H54 (cell line): ENCODE measurements at regions not wholly inside any gene's neighbourhood (a gene's known extent, or its start where the extent isn't known, plus 50 kb on each side); places are given as distances from the start of the nearest gene placed in this dataset.

Source experiments
- DNase-seq: peaks from one replicate; pipeline ENCODE4 v3.0.0; 2011; ENCODE audit warnings: low spot score, mixed read lengths; ENCODE audit not compliant: insufficient read length
- FAIRE-seq: peaks from 3 replicates; lab custom pipeline; 2011; peaks lifted over from hg19 to GRCh38; lab: Jason Lieb, UNC
- POLR2A ChIP-seq: IDR thresholded peaks from 2 replicates; pipeline ENCODE4 v1.6.1; 2011; ENCODE audit warnings: low read depth, mild to moderate bottlenecking, low read length

DNA sequence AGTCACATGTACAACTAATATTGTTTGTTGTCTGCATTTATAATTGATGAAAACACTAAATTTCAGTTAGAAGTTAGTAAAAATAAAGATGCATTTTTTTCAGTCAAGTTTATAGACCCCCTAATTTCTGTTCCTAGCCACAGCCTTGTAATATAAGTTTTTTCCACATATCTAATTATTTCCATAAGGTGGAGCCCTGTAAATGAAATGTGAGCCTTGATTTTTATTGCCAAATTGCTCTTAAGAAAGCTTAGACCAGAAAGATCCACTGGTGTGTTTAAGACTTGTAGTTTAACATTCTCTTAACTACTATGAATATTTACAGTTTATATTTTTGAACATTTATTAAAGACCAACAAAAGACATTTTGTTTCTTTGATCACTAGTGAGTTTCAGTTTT lies 322.1 kb upstream of the RGS6 start:
- no peak for DNase-seq
- no peak for TF ChIP-seq POLR2A
- FAIRE-seq: no peak

- DNase-seq: no peak
- FAIRE-seq: no peak
- TF ChIP-seq POLR2A: no peak
Measured at GRCh38 chr14:71610797-71611196, 321.4 kb upstream of the RGS6 start.

DNA sequence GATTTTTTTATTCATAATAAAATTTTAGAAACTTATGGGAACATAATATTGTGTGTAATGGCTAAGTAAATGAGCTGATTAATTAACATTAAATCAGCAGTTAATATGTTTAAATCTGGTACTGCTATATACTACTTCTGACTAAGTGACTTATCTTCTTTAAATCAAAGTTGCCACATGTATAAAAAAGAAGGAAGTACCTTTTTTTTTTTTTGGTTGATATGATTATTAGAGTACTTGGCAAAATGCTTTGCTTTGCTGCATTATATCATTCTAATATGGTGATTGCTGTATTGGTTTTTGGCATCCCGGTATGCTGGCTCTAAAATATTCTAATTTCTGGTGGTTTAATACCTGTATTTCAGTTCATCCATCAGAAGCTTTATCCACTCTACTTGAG lies 319.1 kb upstream of the RGS6 start:
- FAIRE-seq (no peak), DNase-seq (no peak)
- TF ChIP-seq POLR2A: no peak

DNA sequence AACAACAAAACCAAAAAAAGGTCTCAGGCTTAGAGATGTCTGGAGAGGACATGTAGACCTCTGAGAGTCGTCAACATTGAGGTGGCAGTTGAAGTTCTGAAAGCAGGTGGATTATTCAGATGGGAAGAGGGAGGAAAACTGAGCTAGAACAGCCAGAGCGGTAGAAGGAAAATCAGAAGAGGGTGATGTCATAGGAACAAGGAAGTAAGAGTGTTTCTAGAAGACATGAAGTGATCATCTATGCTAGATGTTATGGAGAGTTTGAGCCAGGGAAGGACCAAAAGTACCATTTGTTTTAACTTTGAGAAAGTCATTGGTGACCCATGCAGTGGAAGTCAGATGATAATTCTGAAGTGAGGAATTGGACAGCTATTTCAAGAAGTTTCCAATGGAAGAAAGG lies 316.2 kb upstream of the RGS6 start:
- FAIRE-seq (no peak), DNase-seq (no peak)
- no peak for TF ChIP-seq POLR2A

DNA sequence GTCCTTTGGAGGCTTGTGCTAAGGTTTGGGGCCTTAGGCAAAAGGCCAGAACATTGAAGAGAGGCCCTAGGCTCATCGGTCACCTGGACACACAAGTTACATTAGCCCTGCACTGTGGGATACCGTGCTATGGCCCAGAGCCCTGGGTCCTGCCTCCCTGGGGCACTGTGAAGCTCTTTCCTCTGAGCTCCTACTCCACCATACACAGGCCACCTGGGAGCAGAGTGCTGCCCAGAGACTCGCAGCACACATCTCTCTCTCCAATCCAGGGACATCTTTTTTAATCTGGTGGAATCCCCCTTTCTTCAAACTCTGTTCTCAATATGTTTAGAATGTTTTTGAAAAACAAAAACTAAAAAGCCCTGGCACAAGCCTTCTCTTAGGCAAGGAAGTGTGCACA lies 314.2 kb upstream of the RGS6 start:
- DNase-seq (no peak), FAIRE-seq (no peak)
- no peak for TF ChIP-seq POLR2A

DNA sequence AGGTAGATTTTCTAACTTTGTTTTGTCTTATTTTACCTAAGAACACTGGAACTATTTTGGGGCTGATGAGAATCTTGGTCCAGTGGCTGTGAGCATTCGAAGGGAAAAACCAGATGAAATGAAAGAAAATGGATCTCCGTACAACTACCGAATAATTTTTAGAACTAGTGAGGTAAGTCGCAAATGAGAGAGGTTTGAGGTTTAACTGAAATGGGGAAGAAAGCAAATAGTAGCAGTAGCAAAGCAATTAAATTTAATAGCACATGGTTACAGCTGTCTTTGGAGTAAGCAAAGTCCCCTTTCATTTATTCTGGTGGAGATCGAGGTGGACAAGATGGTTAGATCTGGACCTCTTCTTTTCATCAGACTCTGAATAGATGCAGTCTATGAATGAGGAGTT lies 313.5 kb upstream of the RGS6 start:
- no peak for TF ChIP-seq POLR2A
- no peak for FAIRE-seq
- DNase-seq: no peak

GRCh38 chr14:71619472-71619871 lies 312.8 kb upstream of the RGS6 start:
- DNase-seq: no peak
- no peak for TF ChIP-seq POLR2A
- FAIRE-seq: no peak

- DNase-seq (peak; percentile 6), FAIRE-seq (no peak)
- no peak for TF ChIP-seq POLR2A
Measured at GRCh38 chr14:71620401-71620800, 311.8 kb upstream of the RGS6 start.

GRCh38 chr14:71621276-71621675 lies 311.0 kb upstream of the RGS6 start:
- no peak for DNase-seq
- no peak for FAIRE-seq
- no peak for TF ChIP-seq POLR2A

GRCh38 chr14:71621980-71622605 lies 310.1 kb upstream of the RGS6 start:
- no peak for TF ChIP-seq POLR2A
- FAIRE-seq: no peak
- DNase-seq: no peak

DNA sequence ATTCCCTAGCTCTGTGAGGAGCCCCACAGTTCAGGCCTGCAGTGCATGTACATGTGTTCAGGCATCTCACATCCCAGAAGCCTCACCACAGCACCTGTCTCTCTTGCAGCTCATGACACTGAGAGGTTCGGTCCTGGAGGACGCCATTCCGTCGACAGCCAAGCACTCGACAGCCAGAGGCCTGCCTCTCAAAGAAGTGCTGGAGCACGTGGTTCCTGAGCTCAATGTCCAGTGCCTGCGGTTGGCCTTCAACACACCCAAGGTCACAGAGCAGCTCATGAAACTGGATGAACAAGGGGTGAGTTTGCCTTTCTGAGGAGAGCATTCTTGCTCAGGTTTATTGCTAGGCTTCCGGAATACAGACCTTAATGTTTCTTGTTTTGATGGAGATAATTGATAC lies 308.3 kb upstream of the RGS6 start:
- no peak for TF ChIP-seq POLR2A
- DNase-seq (no peak), FAIRE-seq (no peak)

- FAIRE-seq (no peak), DNase-seq (no peak)
- no peak for TF ChIP-seq POLR2A
Measured at GRCh38 chr14:71625175-71625574, 307.1 kb upstream of the RGS6 start.

DNA sequence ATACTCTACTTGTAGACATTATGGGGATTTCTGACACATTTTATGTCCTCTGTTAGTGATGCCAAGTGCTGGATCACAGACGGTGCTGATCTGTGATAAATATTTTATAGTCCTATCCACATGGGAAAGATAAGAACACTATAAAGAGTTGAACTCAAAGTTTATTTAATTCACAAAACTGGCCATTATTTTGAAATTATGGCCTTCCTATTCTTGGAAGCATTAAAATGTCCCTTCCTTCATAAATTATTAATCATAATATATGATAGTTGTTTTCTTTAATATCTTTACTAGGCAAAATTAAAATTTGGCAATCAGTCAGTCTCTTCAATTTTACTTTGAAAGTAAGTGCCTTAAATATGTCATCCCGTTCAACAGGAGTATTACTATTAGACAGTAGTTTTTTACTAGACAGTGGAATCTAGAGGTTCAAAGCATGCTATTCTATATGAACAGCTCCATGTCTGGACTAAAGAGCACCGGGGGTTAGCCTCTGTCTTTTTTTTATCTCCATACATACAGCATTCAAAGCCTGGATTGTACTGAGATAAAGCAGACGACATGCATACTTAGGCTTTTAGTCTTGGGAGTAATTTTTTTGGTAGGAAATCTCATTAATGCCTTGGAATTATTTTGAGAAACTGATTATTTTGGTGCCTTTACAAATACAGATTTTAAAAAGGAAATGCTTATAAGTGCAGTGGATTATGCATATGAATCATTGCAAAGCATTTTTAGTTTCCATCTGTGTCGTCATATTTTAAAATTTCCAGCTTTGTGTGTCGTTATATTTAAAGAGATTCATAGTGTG lies 306.1 kb upstream of the RGS6 start:
- no peak for TF ChIP-seq POLR2A
- DNase-seq (no peak), FAIRE-seq (no peak)

DNA sequence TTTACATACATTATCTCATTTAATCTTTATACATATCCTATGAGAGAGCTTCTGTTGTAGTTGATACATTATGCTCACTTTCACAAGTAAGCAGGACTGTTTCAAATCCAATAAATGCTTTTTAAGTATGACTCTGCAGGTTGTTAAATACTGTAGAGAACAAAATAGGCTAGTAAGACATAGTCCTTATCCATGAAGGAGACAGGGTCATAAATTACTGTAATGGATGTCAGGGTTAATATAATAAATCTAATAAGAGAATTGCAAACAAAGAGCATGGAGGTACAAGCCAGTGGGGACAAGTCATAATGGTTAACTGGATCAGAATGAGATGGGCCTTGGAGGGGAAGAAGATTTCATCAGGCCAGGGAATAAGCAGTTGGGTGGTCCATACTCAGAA lies 303.8 kb upstream of the RGS6 start:
- FAIRE-seq (no peak), DNase-seq (no peak)
- no peak for TF ChIP-seq POLR2A

DNA sequence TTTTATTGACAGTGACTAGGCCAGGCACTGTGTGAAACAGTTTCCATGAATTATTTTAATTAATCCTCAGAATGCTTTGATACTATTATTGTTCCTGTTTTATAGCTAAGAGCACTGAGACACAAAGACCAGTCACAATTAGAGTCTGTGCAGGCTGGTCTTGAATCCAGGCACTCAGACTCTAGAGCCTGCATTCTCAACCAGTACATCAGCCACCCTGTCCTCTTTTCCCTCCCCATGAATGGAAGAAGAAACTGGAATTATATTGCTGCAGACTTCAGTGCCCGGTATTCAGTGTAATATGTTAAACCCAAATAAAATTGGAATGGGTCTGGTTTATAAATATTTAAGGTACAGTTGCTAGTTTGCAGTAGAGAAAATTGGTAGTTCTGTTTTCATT lies 303.0 kb upstream of the RGS6 start:
- no peak for TF ChIP-seq POLR2A
- DNase-seq: no peak
- FAIRE-seq: no peak
